Urinary bladder (tissue), 3 donors: ENCODE measurements at regions not wholly inside any gene's neighbourhood (a gene's known extent, or its start where the extent isn't known, plus 50 kb on each side); places are given as distances from the start of the nearest gene placed in this dataset.

ENCODE experiments used
- DNase-seq: peaks from one replicate; pipeline ENCODE4 v3.0.0-alpha.2; 2015; ENCODE audit errors: extremely low spot score
- H3K27ac ChIP-seq: one replicate; pipeline ENCODE4 v1.5.1; 2013; ENCODE audit warnings: low read depth, mild to moderate bottlenecking, moderate library complexity
- H3K36me3 ChIP-seq: one replicate; pipeline ENCODE4 v1.6.1; 2013; ENCODE audit warnings: mild to moderate bottlenecking, moderate library complexity; ENCODE audit not compliant: insufficient read depth
- H3K4me1 ChIP-seq: one replicate; pipeline ENCODE4 v1.6.1; 2013; ENCODE audit warnings: mild to moderate bottlenecking, moderate library complexity; ENCODE audit not compliant: insufficient read depth
- H3K4me3 ChIP-seq: one replicate; pipeline ENCODE4 v1.5.1; 2013; ENCODE audit warnings: low read depth, low read length
- WGBS: extraction: QIAGEN DNeasy Blood & Tissue Kit; methylation state at CpG from one replicate; pipeline ENCODE4 v1.1.7; 2013; 5-methylcytosine and 5-hydroxymethylcytosine counted together
- donor health status: healthy with polysubstance abuse.
- donor health status: healthy.

DNA sequence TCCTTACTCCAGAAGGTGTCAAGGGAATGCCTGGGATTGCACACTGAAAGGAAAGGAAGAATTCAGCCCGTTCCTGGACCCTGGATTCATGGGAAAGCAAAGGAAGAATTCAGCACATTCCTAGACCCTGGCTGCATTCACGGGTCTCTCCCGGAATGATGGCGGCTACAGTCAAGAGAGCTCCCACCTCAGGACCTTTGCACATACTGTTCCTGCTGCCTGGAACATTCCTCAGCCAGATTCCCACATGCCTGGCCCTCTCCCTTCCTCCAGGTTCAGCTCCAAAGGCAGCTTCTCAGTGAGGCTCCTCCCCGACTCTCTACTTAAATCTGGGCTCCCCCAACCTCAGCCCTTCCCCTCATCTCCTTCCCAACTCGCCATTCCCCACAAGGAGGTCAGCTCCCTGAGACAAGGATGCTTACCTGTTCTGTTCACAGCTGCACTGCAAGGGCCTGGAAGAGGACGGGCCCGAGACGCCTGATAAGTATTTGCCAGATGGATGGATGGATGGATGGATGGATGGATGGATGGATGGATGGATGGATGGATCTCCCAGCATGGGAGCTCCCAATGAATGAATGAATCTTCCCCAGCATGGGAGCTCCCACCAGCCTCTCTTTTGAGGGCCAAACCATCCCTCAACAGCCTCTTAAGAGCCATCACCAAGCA, 77.4 kb downstream of the NCOR2 start:
- no peak for DNase-seq
- 88% methylated on average over 9 of the region's 9 CpGs for WGBS
- Histone ChIP-seq H3K27ac (no peak overlapping the region), H3K4me3 (no peak overlapping the region), H3K4me1 (no peaks in the 10 kb centered on the region), H3K36me3 (peaks cover 5% of the 10 kb centered on the region)

DNA sequence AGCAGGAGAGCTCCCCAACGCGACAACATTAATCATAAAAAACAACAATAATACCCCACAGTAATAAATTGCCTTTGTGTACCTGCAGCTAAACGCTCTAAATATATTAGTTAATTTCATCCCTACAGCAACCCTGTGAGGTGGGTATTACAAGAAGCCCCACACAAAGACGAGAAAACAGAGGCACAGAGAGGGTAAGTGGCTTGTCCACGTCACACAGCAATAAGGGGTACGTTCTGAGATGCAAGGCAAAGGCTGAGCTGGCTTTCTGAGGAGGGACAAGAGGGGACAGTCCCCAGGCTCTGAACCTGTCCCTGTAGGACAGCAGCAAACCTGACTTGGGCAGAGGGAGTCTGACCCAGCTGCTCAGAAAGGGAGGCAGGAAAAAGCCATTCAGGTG, 78.2 kb downstream of the NCOR2 start:
- no peak overlapping the region for H3K27ac ChIP-seq
- no peak overlapping the region for H3K4me3 ChIP-seq
- no peak for DNase-seq
- peaks cover 5% of the 10 kb centered on the region for H3K36me3 ChIP-seq
- WGBS, result 72% methylated on average over 6 of the region's 6 CpGs
- no peaks in the 10 kb centered on the region for H3K4me1 ChIP-seq

DNA sequence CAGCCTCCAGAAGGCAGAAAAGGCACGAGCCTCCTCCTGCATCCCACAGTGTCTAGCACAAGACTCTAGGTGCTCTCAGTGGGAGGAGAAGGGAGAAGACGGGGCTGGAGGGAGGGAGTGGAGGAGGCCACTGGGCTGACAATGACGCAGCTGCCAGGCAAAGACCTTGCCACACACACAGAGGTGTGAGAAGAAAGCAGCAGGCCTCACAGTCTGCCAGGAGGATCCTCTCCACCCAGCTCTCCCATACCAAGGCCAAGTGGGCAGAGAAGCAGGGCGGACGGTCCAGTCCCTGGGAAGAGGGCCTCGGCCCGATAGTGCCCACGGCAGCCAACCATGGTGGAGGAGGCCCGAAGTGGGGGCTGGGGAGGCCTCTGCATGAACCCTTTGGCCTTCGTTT, 78.9 kb downstream of the NCOR2 start:
- no peak overlapping the region for H3K27ac ChIP-seq
- WGBS, result 88% methylated on average over 10 of the region's 10 CpGs
- H3K4me3 ChIP-seq, result no peak overlapping the region
- DNase-seq, result no peak
- H3K36me3 ChIP-seq, result peaks cover 5% of the 10 kb centered on the region
- H3K4me1 ChIP-seq, result no peaks in the 10 kb centered on the region

DNA sequence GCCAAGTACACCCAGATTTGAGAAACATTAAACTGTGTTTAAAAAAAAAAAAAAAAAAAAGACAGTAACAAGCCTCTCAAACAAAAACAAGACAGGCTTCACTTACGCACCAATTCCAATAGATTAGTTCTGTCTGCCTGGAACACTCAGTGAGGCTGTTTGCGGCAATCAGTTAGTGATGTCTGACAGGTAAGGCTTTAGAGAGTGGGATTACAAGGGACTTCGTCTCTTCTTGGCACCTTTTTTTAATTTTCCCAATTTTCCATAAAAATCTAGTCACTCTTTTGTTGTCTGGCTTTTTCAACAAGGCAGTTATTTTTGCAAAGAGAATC, 79.6 kb downstream of the NCOR2 start:
- H3K27ac ChIP-seq, result no peak overlapping the region

DNA sequence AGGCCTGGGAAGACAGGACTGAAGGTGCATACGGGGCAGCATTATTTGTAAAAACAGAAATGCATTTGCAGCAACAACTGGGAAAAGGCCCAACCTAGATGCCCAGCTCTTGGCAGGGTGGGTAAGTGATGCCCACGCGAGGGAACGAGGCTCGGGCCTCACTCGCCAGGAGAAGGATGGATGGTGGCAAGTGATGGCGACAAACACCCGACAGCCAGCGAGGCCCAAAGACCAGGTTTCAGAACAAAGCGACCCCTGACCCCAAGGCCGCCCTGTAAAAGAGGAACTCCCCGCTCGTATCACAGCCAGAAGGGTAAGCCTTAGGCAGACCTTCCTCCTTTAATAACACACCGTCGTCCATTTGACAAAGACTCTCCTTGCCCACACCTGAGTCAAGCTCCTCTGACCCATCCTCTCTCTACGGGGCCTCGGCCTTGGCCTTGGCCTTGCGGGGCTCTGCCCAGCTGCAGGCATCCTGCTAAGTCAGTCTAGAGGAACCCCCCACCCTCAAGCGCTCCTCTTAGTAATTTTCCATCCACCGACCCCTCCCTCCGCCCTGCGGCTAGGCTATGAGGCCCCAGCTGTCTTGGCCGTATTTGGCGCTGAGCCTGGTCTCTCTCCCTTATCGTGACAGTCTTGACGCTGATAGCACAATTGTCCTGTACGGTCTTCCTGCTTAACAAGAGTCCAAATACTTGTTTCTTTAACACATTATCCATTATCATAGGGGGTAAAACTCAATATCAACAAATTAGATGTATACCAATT, 80.2 kb downstream of the NCOR2 start:
- no peak for DNase-seq
- H3K36me3 ChIP-seq, result peaks cover 5% of the 10 kb centered on the region
- no peaks in the 10 kb centered on the region for H3K4me1 ChIP-seq
- no peak overlapping the region for H3K4me3 ChIP-seq
- 63% methylated on average over 27 of the region's 27 CpGs for WGBS
- H3K27ac ChIP-seq, result no peak overlapping the region

More for the DNA sequence above, 79.6 kb downstream of the NCOR2 start:
- 70% methylated on average over 3 of the region's 3 CpGs for WGBS
- no peaks in the 10 kb centered on the region for H3K4me1 ChIP-seq
- no peak for DNase-seq
- no peak overlapping the region for H3K4me3 ChIP-seq
- H3K36me3 ChIP-seq, result peaks cover 5% of the 10 kb centered on the region

DNA sequence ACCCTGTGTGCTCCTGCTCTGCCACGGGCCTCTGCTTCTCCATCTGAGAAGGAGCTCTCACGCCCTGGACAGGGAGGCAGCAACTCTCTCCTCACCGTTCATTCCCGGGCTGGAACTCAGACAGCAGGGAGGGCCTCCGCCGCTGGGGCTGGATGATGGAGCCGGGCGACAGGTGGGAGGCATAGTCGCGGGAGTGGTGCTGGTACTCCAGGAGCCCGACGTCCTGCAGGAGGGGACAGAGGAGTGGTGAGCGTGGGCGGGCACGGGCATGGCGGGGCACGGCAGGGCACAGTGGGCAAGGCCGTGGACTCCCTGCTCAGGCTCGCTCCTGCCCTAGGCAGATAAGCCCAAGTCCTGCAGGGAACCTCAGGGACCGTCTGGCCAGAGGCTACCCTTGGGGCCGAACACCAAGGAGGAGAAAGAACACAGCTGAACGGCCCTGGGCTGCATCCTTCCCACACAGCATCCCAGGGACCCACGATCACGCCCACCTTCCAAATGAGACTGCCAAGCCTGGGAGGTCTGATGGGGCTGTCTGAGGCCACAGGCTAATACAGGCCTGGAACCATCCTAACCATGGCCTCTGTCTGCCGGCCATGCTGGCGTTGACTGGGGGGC, 81.0 kb downstream of the NCOR2 start:
- 85% methylated on average over 26 of the region's 26 CpGs for WGBS
- Histone ChIP-seq H3K4me1 (no peaks in the 10 kb centered on the region), H3K36me3 (peaks cover 5% of the 10 kb centered on the region), H3K4me3 (no peak overlapping the region), H3K27ac (no peak overlapping the region)
- no peak for DNase-seq

DNA sequence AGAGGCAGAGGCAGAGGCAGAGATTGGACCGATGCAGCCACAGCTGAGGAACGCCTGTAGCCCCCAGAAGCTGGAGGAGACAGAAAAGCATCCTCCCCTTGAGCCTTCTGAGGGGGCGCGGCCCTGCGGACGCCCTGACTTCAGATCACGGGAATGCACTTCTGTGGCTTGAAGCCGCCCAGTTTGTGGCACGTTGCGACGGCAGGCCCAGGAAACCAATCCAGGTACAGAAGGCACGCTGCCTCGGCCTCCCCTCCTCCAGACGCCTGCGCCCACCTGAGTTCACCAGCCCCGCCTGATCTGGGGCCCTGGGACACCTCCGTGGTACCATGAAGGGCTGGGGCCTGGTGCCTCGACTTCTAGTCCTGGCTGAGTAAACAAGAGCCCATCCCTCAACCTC, 82.0 kb downstream of the NCOR2 start:
- H3K4me1 ChIP-seq, result no peaks in the 10 kb centered on the region
- H3K4me3 ChIP-seq, result no peak overlapping the region
- DNase-seq, result no peak
- peaks cover 5% of the 10 kb centered on the region for H3K36me3 ChIP-seq
- no peak overlapping the region for H3K27ac ChIP-seq
- WGBS, result 88% methylated on average over 18 of the region's 18 CpGs

DNA sequence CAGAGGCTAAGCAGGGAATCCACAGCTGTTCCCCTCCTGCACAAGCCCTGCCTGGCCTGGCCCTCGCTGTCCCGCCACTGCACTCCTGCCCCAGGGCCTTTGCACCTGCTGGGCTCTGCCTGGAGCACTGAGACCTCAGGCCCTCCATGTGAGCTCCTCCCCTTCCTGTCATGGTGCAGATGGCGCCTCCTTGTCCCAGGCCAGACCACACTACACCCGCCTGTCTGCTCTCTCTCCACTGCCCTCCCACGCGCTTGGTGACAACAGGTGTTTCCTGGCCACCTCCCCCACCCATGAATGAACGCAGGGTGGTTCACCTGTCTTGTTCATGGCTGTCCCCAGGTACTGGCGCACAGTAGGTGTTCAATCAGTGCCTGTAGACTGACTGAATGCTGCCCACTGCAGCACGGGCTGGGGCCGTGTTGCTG, 82.9 kb downstream of the NCOR2 start:
- no peaks in the 10 kb centered on the region for H3K4me1 ChIP-seq
- no peak overlapping the region for H3K27ac ChIP-seq
- H3K36me3 ChIP-seq, result peaks cover 5% of the 10 kb centered on the region
- H3K4me3 ChIP-seq, result no peak overlapping the region
- 89% methylated on average over 10 of the region's 10 CpGs for WGBS
- DNase-seq, result no peak

DNA sequence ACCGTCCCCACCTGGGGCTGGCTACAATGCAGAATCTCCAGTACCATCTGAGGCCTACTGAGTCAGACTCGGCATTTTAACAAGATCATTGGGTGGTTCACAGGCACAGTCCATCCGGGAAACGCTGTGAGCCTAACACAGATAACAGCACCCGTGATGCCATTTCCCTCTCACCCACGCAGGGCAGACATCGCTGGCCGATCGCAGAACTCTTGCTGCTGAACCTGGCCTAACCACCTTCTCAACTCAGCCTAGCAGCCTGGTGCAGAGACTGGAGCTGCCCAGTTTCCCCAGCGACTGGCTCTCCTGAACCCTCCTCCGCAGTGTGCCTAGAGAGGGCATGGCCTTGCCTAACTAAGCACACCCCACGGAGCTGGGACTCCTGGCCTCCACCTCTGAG, 83.3 kb downstream of the NCOR2 start:
- 82% methylated on average over 12 of the region's 12 CpGs for WGBS
- H3K4me3 ChIP-seq, result no peak overlapping the region
- H3K36me3 ChIP-seq, result peaks cover 5% of the 10 kb centered on the region
- DNase-seq, result no peak
- no peak overlapping the region for H3K27ac ChIP-seq
- H3K4me1 ChIP-seq, result no peaks in the 10 kb centered on the region

DNA sequence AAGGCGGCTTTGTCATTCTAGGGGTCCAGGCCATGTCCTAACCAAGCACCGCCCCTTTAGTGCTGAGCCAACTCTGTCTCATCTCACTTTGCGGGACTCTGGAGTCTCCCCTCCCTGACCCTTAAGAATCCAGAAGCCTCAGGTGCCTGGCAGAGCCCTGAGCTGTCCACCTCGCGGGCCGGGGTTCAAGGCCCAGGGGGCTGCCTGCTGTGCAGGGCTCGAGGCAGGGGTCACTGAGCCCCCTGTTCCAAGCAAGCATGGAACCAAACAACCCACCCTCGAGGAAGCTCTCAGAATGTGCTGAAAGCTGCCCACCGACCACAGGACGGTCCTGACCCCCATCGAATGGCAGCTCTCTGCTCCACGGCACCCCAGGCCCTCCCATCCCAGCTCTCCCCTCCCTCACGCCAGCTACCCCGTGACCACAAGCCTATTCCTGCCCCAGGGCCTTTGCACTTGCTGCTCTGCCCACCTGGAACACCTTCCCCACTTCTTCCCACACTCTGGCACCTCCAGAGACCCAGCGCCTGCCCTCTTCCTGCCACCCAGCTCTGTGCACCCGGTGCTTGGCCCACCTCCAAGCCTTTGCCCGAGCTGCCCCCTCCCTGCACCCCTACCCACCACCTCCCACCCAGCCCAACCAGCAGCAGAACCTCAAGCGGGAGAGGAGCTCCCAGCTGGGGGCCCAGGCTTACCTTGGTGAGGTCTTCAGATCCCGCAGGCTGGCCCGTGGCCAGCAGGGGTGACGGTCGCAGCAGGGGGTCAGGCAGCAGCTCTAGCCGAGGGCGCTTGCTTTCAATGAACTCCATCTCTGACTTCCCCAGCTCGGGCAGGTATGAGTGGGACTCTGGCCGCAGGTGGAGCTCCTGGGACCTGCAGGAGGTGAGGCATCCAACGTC, 84.3 kb downstream of the NCOR2 start:
- no peak for DNase-seq
- H3K4me3 ChIP-seq, result no peak overlapping the region
- WGBS, result 91% methylated on average over 27 of the region's 27 CpGs
- peaks cover 5% of the 10 kb centered on the region for H3K36me3 ChIP-seq
- H3K27ac ChIP-seq, result no peak overlapping the region
- no peaks in the 10 kb centered on the region for H3K4me1 ChIP-seq

DNA sequence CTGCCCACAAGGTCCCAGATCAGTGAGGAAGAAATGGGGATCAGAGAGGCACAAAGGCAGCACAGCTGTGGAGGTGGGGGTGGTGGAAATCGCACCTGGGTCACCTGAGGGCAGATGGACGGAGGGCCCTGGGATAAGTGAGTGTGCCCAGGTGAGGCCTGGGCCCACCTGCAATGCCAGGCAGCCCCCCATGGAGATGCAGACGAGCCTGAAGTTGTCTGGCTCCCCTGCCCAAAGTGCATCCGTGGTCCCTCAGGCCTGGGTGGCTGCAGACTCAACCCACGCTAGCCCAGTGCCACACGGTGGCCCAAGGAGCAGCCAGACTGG, 84.9 kb downstream of the NCOR2 start:
- H3K36me3 ChIP-seq, result peaks cover 5% of the 10 kb centered on the region
- 90% methylated on average over 6 of the region's 6 CpGs for WGBS

DNA sequence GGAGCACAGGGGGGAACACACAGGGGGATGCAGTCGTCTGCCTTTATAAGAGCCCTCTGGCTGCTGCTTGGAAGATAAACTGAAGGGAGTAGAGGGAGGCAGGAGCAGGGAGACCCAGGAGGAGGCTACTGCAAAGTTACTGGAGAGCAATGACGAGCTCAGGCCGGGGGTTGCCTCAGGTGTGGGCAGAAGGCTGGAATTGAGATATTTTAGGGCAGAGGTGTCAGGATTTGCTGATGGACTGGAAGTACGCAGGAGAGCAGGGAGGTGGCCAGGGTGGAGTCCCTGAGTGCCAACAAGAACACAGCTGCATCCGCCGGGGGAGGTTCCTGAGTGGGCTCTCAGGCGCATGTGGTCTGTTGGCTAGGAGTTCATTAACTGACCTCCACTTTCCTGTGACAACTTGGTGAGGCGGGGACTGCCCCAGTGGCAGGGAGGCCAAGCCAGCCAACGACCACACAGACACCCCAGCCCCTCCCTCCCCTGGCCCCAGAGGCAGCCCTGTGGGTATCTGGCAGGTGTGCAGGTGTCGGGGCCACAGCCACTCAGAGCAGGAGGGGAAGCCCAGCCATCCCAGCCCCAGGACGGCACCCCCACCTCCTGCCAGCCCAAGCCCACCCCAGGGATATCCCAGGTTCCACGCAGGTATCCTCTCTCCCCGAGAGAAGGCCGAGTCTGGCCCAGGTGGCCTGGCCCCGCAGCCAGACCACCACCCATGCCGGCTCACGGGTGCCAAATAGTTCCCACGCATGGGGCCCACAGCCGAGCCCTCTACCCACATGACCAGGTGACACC, 85.4 kb downstream of the NCOR2 start:
- DNase-seq, result no peak
- H3K27ac ChIP-seq, result no peak overlapping the region
- no peaks in the 10 kb centered on the region for H3K4me1 ChIP-seq
- H3K4me3 ChIP-seq, result no peak overlapping the region
- H3K36me3 ChIP-seq, result peaks cover 5% of the 10 kb centered on the region
- WGBS, result 90% methylated on average over 19 of the region's 19 CpGs

More for the DNA sequence above, 84.9 kb downstream of the NCOR2 start:
- Histone ChIP-seq H3K27ac (no peak overlapping the region), H3K4me1 (no peaks in the 10 kb centered on the region), H3K4me3 (no peak overlapping the region)
- no peak for DNase-seq

DNA sequence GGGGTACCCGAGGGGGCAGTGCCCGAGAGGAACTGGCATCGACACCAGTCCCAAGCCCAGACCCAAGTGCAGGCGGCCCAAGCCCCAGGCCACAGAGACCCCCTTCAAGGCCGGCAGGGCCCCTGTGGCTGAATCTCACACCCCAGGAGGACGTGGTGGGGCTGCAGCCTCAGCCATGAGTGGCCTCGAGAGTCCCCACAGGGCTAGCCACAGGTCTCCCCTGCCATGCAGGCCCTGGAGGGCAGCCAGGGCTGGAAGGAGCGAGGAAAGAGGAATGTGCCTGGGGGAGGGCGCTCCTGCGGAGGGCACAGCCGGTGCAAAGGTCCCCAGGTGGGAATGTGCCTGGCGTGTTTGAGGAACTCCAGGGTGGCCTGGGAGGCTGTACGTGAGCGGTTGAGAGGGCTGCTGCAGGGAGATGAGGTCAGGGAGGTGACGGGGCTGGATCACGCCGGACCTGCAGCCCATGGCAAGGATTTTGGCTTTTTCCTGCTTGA, 86.1 kb downstream of the NCOR2 start:
- 85% methylated on average over 17 of the region's 17 CpGs for WGBS
- H3K27ac ChIP-seq, result no peak overlapping the region
- peaks cover 3% of the 10 kb centered on the region for H3K36me3 ChIP-seq

More for the DNA sequence above, 86.1 kb downstream of the NCOR2 start:
- H3K4me1 ChIP-seq, result no peaks in the 10 kb centered on the region
- H3K4me3 ChIP-seq, result no peak overlapping the region
- DNase-seq, result no peak
